HG03097 (cell line): ENCODE measurements at regions not wholly inside any gene's neighbourhood (a gene's known extent, or its start where the extent isn't known, plus 50 kb on each side); places are given as distances from the start of the nearest gene placed in this dataset.
"Not testable (repeated sequence)": the region's sequence is repeated elsewhere in the genome, so short reads cannot be mapped to it uniquely, and the experiment has no call there.

Source experiments
- ATAC-seq: cut with Tn5 transposase; IDR thresholded peaks from one replicate; pipeline ENCODE4 v1.9.1; 2021; ENCODE audit not compliant: unreplicated experiment, low FRiP score

GRCh38 chr3:44110648-44111047 is 131.0 kb upstream of the TOPAZ1 start:
- ATAC-seq: no peak

- ATAC-seq: no peak
These were observed 130.2 kb upstream of the TOPAZ1 start for GRCh38 chr3:44111482-44111881.

- no peak for ATAC-seq
These were observed 127.5 kb upstream of the TOPAZ1 start for GRCh38 chr3:44114142-44114541.

GRCh38 chr3:44117239-44117638 is 124.4 kb upstream of the TOPAZ1 start:
- ATAC-seq: no peak

- ATAC-seq: no peak
These were observed 124.0 kb upstream of the TOPAZ1 start for GRCh38 chr3:44117736-44118135.

- no peak for ATAC-seq
These were observed 120.7 kb upstream of the TOPAZ1 start for GRCh38 chr3:44120721-44121582.

GRCh38 chr3:44125246-44125645 is 116.4 kb upstream of the TOPAZ1 start:
- ATAC-seq: no peak

GRCh38 chr3:44125882-44126281 is 115.8 kb upstream of the TOPAZ1 start:
- no peak for ATAC-seq

- no peak for ATAC-seq
These were observed 113.5 kb upstream of the TOPAZ1 start for GRCh38 chr3:44128057-44128775.

GRCh38 chr3:44130249-44130648 is 111.4 kb upstream of the TOPAZ1 start:
- no peak for ATAC-seq

GRCh38 chr3:44132061-44132460 is 109.6 kb upstream of the TOPAZ1 start:
- no peak for ATAC-seq

GRCh38 chr3:44132593-44132992 is 109.1 kb upstream of the TOPAZ1 start:
- ATAC-seq: no peak

GRCh38 chr3:44136421-44136820 is 105.3 kb upstream of the TOPAZ1 start:
- no peak for ATAC-seq

- ATAC-seq: no peak
These were observed 95.6 kb upstream of the TOPAZ1 start for GRCh38 chr3:44146073-44146472.

GRCh38 chr3:44159696-44160300 is 81.9 kb upstream of the TOPAZ1 start:
- no peak for ATAC-seq

GRCh38 chr3:44160818-44161217 is 80.9 kb upstream of the TOPAZ1 start:
- ATAC-seq: no peak

- no peak for ATAC-seq
These were observed 69.8 kb upstream of the TOPAZ1 start for GRCh38 chr3:44171891-44172290.

GRCh38 chr3:44172701-44173100 is 69.0 kb upstream of the TOPAZ1 start:
- not testable (repeated sequence) for ATAC-seq

GRCh38 chr3:44173263-44173662 is 68.4 kb upstream of the TOPAZ1 start:
- ATAC-seq: no peak

GRCh38 chr3:44175070-44175469 is 66.6 kb upstream of the TOPAZ1 start:
- no peak for ATAC-seq

- ATAC-seq: no peak
These were observed 62.4 kb upstream of the TOPAZ1 start for GRCh38 chr3:44179246-44179645.
